Endothelial cell (in vitro differentiated cells): ENCODE measurements at regions not wholly inside any gene's neighbourhood (a gene's known extent, or its start where the extent isn't known, plus 50 kb on each side); places are given as distances from the start of the nearest gene placed in this dataset.

ENCODE experiments used
- DNase-seq: peaks from one replicate; pipeline ENCODE4 v3.0.0; 2021; ENCODE audit warnings: low spot score
- H3K27ac Mint-ChIP-seq: one replicate; pipeline ENCODE4 v1.8.0; 2021; ENCODE audit warnings: mixed read lengths, inconsistent platforms; ENCODE audit not compliant: unreplicated experiment
- H3K27me3 Mint-ChIP-seq: one replicate; pipeline ENCODE4 v1.8.0; 2021; ENCODE audit warnings: mild to moderate bottlenecking, moderate library complexity, mixed read lengths, inconsistent platforms; ENCODE audit not compliant: unreplicated experiment
- H3K36me3 Mint-ChIP-seq: one replicate; pipeline ENCODE4 v1.8.0; 2021; ENCODE audit warnings: mild to moderate bottlenecking, low read depth, mixed read lengths, inconsistent platforms; ENCODE audit not compliant: unreplicated experiment
- H3K4me1 Mint-ChIP-seq: one replicate; pipeline ENCODE4 v1.8.0; 2021; ENCODE audit warnings: mild to moderate bottlenecking, mixed read lengths, inconsistent platforms; ENCODE audit not compliant: unreplicated experiment
- H3K4me3 Mint-ChIP-seq: one replicate; pipeline ENCODE4 v1.8.0; 2021; ENCODE audit warnings: mild to moderate bottlenecking, mixed read lengths, inconsistent platforms; ENCODE audit not compliant: unreplicated experiment
- H3K9me3 Mint-ChIP-seq: one replicate; pipeline ENCODE4 v1.8.0; 2021; ENCODE audit warnings: mixed read lengths, inconsistent platforms; ENCODE audit not compliant: unreplicated experiment
- CTCF ChIP-seq: fragments of 200-600 bp; sonication (generic); IDR thresholded peaks from one replicate; pipeline ENCODE4 v1.5.0; 2021; ENCODE audit warnings: antibody characterized with exemption; ENCODE audit not compliant: unreplicated experiment

GRCh38 chr10:58954178-58954577, 222.3 kb upstream of the PHYHIPL start:
- Mint-ChIP-seq H3K27me3 (no peaks in the 10 kb centered on the region), H3K9me3 (no peaks in the 10 kb centered on the region), H3K4me1 (no peaks in the 10 kb centered on the region), H3K4me3 (no peak overlapping the region), H3K36me3 (no peaks in the 10 kb centered on the region), H3K27ac (no peak overlapping the region)
- no peak for TF ChIP-seq CTCF
- DNase-seq, result no peak

GRCh38 chr10:58955615-58956014, 220.8 kb upstream of the PHYHIPL start:
- no peaks in the 10 kb centered on the region for H3K36me3 Mint-ChIP-seq
- H3K4me3 Mint-ChIP-seq, result no peak overlapping the region
- no peak for DNase-seq
- H3K27ac Mint-ChIP-seq, result no peak overlapping the region
- H3K9me3 Mint-ChIP-seq, result no peaks in the 10 kb centered on the region
- H3K4me1 Mint-ChIP-seq, result no peaks in the 10 kb centered on the region
- no peak for TF ChIP-seq CTCF
- H3K27me3 Mint-ChIP-seq, result no peaks in the 10 kb centered on the region

- no peak for DNase-seq
These were observed 219.5 kb upstream of the PHYHIPL start for GRCh38 chr10:58956926-58957325.

GRCh38 chr10:58957517-58957916, 218.9 kb upstream of the PHYHIPL start:
- no peak for DNase-seq
- TF ChIP-seq CTCF, result no peak
- Mint-ChIP-seq H3K4me1 (no peaks in the 10 kb centered on the region), H3K27ac (no peak overlapping the region), H3K4me3 (no peak overlapping the region), H3K9me3 (no peaks in the 10 kb centered on the region), H3K27me3 (no peaks in the 10 kb centered on the region), H3K36me3 (no peaks in the 10 kb centered on the region)

More at GRCh38 chr10:58956926-58957325, 219.5 kb upstream of the PHYHIPL start:
- Mint-ChIP-seq H3K27ac (no peak overlapping the region), H3K9me3 (no peaks in the 10 kb centered on the region), H3K4me3 (no peak overlapping the region), H3K27me3 (no peaks in the 10 kb centered on the region), H3K36me3 (no peaks in the 10 kb centered on the region), H3K4me1 (no peaks in the 10 kb centered on the region)
- no peak for TF ChIP-seq CTCF

- peak; percentile 40 for DNase-seq
- no peaks in the 10 kb centered on the region for H3K4me1 Mint-ChIP-seq
- no peak overlapping the region for H3K4me3 Mint-ChIP-seq
- no peaks in the 10 kb centered on the region for H3K36me3 Mint-ChIP-seq
- no peak overlapping the region for H3K27ac Mint-ChIP-seq
- H3K9me3 Mint-ChIP-seq, result no peaks in the 10 kb centered on the region
- peak; percentile 58 for TF ChIP-seq CTCF
- peaks cover 4% of the 10 kb centered on the region for H3K27me3 Mint-ChIP-seq
These were observed 213.3 kb upstream of the PHYHIPL start for GRCh38 chr10:58963101-58963534.
